Right lobe of liver (tissue), 6 donors: ENCODE measurements at regions not wholly inside any gene's neighbourhood (a gene's known extent, or its start where the extent isn't known, plus 50 kb on each side); places are given as distances from the start of the nearest gene placed in this dataset.

ENCODE experiments used
- ATAC-seq, 4 donors: fragments of 200-7000 bp; cut with Tn5 transposase; one replicate each; pipeline ENCODE4 v1.9.1; 2020; ENCODE audit warnings: mild to moderate bottlenecking in 4 of 4, moderate library complexity in 4 of 4
- DNase-seq, 3 donors: peaks; one replicate each; pipeline ENCODE4 v3.0.0-alpha.2; 2020
- H3K27ac ChIP-seq, 3 donors: fragments of 200-600 bp; one replicate each; pipeline ENCODE4 v1.8.0; 2022
- H3K27me3 ChIP-seq, 2 donors: fragments of 200-600 bp; one replicate each; pipeline ENCODE4 v1.8.0; 2022
- H3K36me3 ChIP-seq, 4 donors: fragments of 200-600 bp; sonication (generic) in 1 of 4; one replicate each; pipeline versions ENCODE4 v1.5.1 to v1.8.0; 2017 to 2022; ENCODE audit warnings: control low read depth in 1 of 4
- H3K4me1 ChIP-seq, 4 donors: fragments of 200-600 bp; sonication (generic) in 1 of 4; one replicate each; pipeline versions ENCODE4 v1.5.1 to v1.8.0; 2017 to 2022; ENCODE audit warnings: control low read depth in 1 of 4
- H3K4me3 ChIP-seq, 3 donors: fragments of 200-600 bp; one replicate each; pipeline ENCODE4 v1.8.0; 2022
- H3K9me3 ChIP-seq, 4 donors: fragments of 200-600 bp; sonication (generic) in 1 of 4; one replicate each; pipeline versions ENCODE4 v1.5.1 to v1.8.0; 2017 to 2022; ENCODE audit warnings: control low read depth in 1 of 4
- POLR2A ChIP-seq: fragments of 450-650 bp; IDR thresholded peaks from one replicate; pipeline ENCODE4 v1.6.1; 2017; ENCODE audit warnings: antibody characterized with exemption, mild to moderate bottlenecking
- WGBS: methylation state at CpG from one replicate; pipeline ENCODE4 v1.1.6; 2018; ENCODE audit warnings: low coverage, low lambda C conversion rate; ENCODE audit not compliant: insufficient coverage; ENCODE audit errors: missing lambda C conversion rate; 5-methylcytosine and 5-hydroxymethylcytosine counted together
- intact Hi-C, 2 donors: fragments of 100-400 bp; cut with DNase I; formaldehyde crosslinking; loops; one replicate each; pipeline versions ENCODE4 v1.11.2 to v1.14.1; 2022
- TF ChIP-seq, protein P1 (sequence below), 4 donors: fragments of 200-600 bp in 3 of 4; fragments of 450-650 bp in 1 of 4; IDR thresholded peaks; one replicate each; pipeline versions ENCODE4 v1.5.1 to v1.8.0; 2016 to 2022; ENCODE audit warnings: antibody characterized with exemption in 4 of 4, mild to moderate bottlenecking in 2 of 4
- donor health status: DM: no; HTN: yes; CAD: no.
- donor health status: DM: no; HTN: no; CAD: no.
- donor health status: DM: no; HTN: no; CAD: no.
- donor health status: DM: no; HTN: yes; CAD: no.
- donor health status: DM: no; HTN: yes; CAD: no.

GRCh38 chr13:27014406-27015359 is 156.9 kb downstream of the USP12 start:
- DNase-seq (no peak), ATAC-seq (no peak)
- H3K4me1 ChIP-seq = peaks cover 0 to 16% (median 7%) of the 10 kb centered on the region in 4 donors
- intact Hi-C loops = no loop called here
- no peak for TF ChIP-seq POLR2A
- TF ChIP-seq, protein P1, sequence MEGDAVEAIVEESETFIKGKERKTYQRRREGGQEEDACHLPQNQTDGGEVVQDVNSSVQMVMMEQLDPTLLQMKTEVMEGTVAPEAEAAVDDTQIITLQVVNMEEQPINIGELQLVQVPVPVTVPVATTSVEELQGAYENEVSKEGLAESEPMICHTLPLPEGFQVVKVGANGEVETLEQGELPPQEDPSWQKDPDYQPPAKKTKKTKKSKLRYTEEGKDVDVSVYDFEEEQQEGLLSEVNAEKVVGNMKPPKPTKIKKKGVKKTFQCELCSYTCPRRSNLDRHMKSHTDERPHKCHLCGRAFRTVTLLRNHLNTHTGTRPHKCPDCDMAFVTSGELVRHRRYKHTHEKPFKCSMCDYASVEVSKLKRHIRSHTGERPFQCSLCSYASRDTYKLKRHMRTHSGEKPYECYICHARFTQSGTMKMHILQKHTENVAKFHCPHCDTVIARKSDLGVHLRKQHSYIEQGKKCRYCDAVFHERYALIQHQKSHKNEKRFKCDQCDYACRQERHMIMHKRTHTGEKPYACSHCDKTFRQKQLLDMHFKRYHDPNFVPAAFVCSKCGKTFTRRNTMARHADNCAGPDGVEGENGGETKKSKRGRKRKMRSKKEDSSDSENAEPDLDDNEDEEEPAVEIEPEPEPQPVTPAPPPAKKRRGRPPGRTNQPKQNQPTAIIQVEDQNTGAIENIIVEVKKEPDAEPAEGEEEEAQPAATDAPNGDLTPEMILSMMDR (IDR thresholded peaks at IDR 0.05) = no peak
- H3K27me3 ChIP-seq = no peaks in the 10 kb centered on the region
- H3K27ac ChIP-seq = no peak overlapping the region
- no peaks in the 10 kb centered on the region for H3K36me3 ChIP-seq
- H3K4me3 ChIP-seq = no peak overlapping the region
- 90% methylated on average over 8 of the region's 32 CpGs for WGBS
- H3K9me3 ChIP-seq = no peaks in the 10 kb centered on the region

GRCh38 chr13:27012482-27013197 is 159.0 kb downstream of the USP12 start:
- Histone ChIP-seq H3K27me3 (no peaks in the 10 kb centered on the region), H3K4me3 (no peak overlapping the region), H3K36me3 (no peaks in the 10 kb centered on the region), H3K4me1 (no peaks in the 10 kb centered on the region), H3K9me3 (no peaks in the 10 kb centered on the region), H3K27ac (no peak overlapping the region)
- 85% methylated on average over 7 of the region's 7 CpGs for WGBS
- TF ChIP-seq POLR2A = no peak
- TF ChIP-seq, protein P1 (IDR thresholded peaks at IDR 0.05) = no peak
- ATAC-seq = no peak
- DNase-seq = no peak
- intact Hi-C loops = no loop called here

- H3K9me3 ChIP-seq = no peaks in the 10 kb centered on the region
- WGBS = 73% methylated on average over 2 of the region's 5 CpGs
- H3K27me3 ChIP-seq = no peaks in the 10 kb centered on the region
- no peak overlapping the region for H3K27ac ChIP-seq
- H3K4me3 ChIP-seq = no peak overlapping the region
- TF ChIP-seq, protein P1 (IDR thresholded peaks at IDR 0.05) = no peak
- no peak for TF ChIP-seq POLR2A
- H3K4me1 ChIP-seq = peaks cover 0 to 5% (median 0%) of the 10 kb centered on the region in 4 donors
- no peak for ATAC-seq
- no peak for DNase-seq
- intact Hi-C loops = no loop called here
- H3K36me3 ChIP-seq = no peaks in the 10 kb centered on the region
Observed at GRCh38 chr13:27011661-27012060, 159.9 kb downstream of the USP12 start.

DNA sequence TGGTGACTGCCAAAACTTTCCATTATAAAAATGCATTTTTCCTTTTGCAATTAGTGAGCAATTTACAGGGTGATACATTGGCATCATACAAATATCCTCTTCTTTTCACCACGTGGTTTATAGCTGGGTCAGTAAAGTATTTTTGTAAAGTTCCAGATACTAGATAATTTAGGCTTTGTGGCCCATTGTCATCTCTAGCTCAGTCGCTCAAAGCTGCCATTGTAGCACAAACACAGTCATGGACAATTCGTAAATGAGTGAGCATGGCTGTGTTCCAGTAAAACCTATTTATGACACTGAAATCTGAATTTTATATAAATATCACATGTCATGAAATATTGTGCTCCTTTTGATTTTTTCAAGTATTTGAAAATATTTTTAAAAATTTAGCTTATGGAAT is 162.9 kb downstream of the USP12 start:
- H3K27me3 ChIP-seq = no peaks in the 10 kb centered on the region
- H3K9me3 ChIP-seq = no peaks in the 10 kb centered on the region
- ATAC-seq = no peak
- no peak for DNase-seq
- no peaks in the 10 kb centered on the region for H3K36me3 ChIP-seq
- H3K4me1 ChIP-seq = peaks cover 0 to 10% (median 0%) of the 10 kb centered on the region in 4 donors
- no peak overlapping the region for H3K27ac ChIP-seq
- H3K4me3 ChIP-seq = no peak overlapping the region
- intact Hi-C loops = no loop called here
- TF ChIP-seq, protein P1 (IDR thresholded peaks at IDR 0.05) = no peak
- TF ChIP-seq POLR2A = no peak
- WGBS = 65% methylated on average over 3 of the region's 3 CpGs
